Motor neuron (in vitro differentiated cells): ENCODE measurements at regions not wholly inside any gene's neighbourhood (a gene's known extent, or its start where the extent isn't known, plus 50 kb on each side); places are given as distances from the start of the nearest gene placed in this dataset.

ENCODE experiments used
- ATAC-seq, 8 experiments: fragments of 200-7000 bp; cut with Tn5 transposase; replicated peaks in 6 of 8; 2 replicates each; pipeline ENCODE4 v1.8.0; 2021; ENCODE audit warnings: mild to moderate bottlenecking in 8 of 8, moderate library complexity in 8 of 8
- H3K27ac ChIP-seq, 2 donors: fragments of 250-450 bp; sonication (Bioruptor Pico); 2 replicates each; pipeline ENCODE4 v1.9.0; 2021; ENCODE audit warnings: antibody characterized with exemption in 2 of 2, mild to moderate bottlenecking in 2 of 2, moderate library complexity in 1 of 2
- H3K4me1 ChIP-seq, 2 donors: fragments of 250-450 bp; sonication (Bioruptor Pico); replicated peaks in 1 of 2; 2 replicates each; pipeline ENCODE4 v1.6.1; 2021; ENCODE audit warnings: antibody characterized with exemption in 2 of 2, mild to moderate bottlenecking in 2 of 2, moderate library complexity in 1 of 2
- H3K4me3 ChIP-seq, 5 donors: fragments of 250-450 bp; sonication (Bioruptor Pico); 2 replicates each; pipeline ENCODE4 v1.9.0; 2021; ENCODE audit warnings: antibody characterized with exemption in 5 of 5, mild to moderate bottlenecking in 5 of 5, moderate library complexity in 4 of 5
- WGBS, 10 experiments: fragments of 450-650 bp; shearing (Covaris generic); methylation state at CpG; one replicate each; pipeline ENCODE4 v1.0.0; 2022; 5-methylcytosine and 5-hydroxymethylcytosine counted together
- in situ Hi-C, 9 experiments: fragments of 400-800 bp; cut with MboI; loops; one replicate each; pipeline ENCODE4 v1.15.0; 2021; ENCODE audit warnings: low sequenced_read_pairs in 9 of 9, low pct_unique_long_range_greater_than_20kb in 2 of 9; ENCODE audit not compliant: unreplicated experiment in 9 of 9

DNA sequence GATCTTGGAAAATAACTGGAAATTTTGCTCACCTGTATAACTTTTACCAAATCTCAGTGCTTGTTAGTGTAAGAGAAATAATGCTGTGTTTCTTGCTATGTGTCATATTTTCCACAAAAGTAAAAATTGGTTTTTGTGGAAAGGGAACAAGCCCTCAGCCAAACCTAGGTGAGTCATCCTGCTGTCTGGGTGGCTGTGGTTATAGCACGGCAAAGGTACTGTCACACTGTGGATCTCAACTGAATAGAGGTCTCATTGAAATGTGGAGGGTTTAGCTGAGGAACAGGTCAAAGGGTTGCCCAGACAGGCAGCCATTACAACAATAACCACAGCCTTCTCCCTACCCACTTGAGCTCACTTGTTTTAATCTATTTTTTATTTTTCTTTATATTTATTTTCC lies 338.8 kb upstream of the DACH1 start:
- Histone ChIP-seq H3K27ac (no peak overlapping the region), H3K4me1 (no peaks in the 10 kb centered on the region), H3K4me3 (no peak overlapping the region)
- no peak for ATAC-seq
- in situ Hi-C loops: no loop called here
- 38 to 100% (median 67%) methylated on average over 1 of the region's 1 CpG; no CpG with 5 or more reads in 3 of the 10 experiments for WGBS, 10 experiments

- no peak overlapping the region for H3K27ac ChIP-seq
- ATAC-seq: no peak
- WGBS, 10 experiments: 0 to 100% (median 93%) methylated on average over 1 to 2 of the region's 2 CpGs; no CpG with 5 or more reads in 2 of the 10 experiments
- peaks cover 0 to under 1% of the 10 kb centered on the region in 2 donors for H3K4me1 ChIP-seq
- no peak overlapping the region for H3K4me3 ChIP-seq
- in situ Hi-C loops: no loop called here
These were observed 337.3 kb upstream of the DACH1 start for GRCh38 chr13:72204291-72204690.

- no peak for ATAC-seq
These were observed 334.7 kb upstream of the DACH1 start for GRCh38 chr13:72201726-72202125.

GRCh38 chr13:72199640-72200039 lies 332.6 kb upstream of the DACH1 start:
- Histone ChIP-seq H3K27ac (no peak overlapping the region), H3K4me1 (peaks cover 18 to 42% of the 10 kb centered on the region in 2 donors), H3K4me3 (no peak overlapping the region)
- 0 to 88% (median 0%) methylated on average over 1 to 2 of the region's 2 CpGs for WGBS, 10 experiments
- in situ Hi-C loops: no loop called here
- ATAC-seq: peak in 1 of 8 experiments; percentile 8

More at GRCh38 chr13:72201726-72202125, 334.7 kb upstream of the DACH1 start:
- H3K4me3 ChIP-seq: no peak overlapping the region
- in situ Hi-C loops: no loop called here
- no peak overlapping the region for H3K27ac ChIP-seq
- H3K4me1 ChIP-seq: peaks cover 9 to 21% of the 10 kb centered on the region in 2 donors

DNA sequence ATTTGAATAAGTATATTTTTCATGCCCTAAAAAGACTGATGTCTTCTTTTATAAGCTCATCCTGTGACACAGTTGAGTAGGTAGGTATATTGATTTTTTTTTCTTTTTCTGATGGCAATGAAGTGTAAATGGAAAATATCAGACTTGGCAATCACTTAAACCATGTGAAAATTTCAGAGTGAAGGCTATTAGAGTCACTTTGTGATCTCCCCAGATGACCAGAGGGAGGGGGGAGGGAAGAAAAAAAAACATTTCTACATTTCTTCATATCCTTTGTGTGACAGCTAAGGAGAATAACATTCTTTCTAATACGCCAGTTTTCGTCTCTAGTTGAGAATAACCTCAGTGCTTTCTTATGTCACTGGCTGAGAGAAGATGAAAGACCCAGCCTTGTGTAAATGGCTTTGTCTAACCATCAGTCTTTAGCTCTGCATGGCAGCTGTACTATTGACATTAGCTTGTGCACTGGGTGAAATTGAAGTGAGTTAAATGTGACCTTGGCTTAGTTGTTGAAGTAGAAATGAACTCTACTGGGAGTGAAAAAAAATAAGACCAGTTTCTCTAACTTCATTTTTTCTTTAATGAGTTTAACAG lies 332.1 kb upstream of the DACH1 start:
- in situ Hi-C loops: no loop called here
- Histone ChIP-seq H3K4me1 (peaks cover 20 to 44% of the 10 kb centered on the region in 2 donors), H3K4me3 (no peak overlapping the region), H3K27ac (no peak overlapping the region)
- peak in 5 of 8 experiments; percentile 91 to 99 (median 95) for ATAC-seq
- WGBS, 10 experiments: 0 to 28% (median 8%) methylated on average over 2 of the region's 2 CpGs; no CpG with 5 or more reads in 4 of the 10 experiments

DNA sequence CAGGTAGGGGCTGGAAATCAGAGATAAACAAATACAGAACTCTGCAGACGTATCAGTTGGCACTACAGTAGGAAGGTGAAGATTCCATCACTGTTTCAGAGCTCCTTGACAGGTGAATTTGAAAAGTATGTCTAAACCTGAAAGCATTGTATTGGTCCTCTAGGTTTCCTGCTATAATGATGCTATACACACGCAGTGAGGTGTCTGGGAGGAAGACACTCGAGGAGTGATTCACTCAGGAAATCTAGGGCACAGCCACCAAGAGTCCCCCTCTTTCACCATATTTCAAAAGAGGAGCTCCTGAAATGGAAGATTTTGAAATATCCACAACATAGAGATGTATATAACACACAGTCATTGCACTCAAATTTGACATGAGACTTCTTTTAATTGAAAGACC lies 331.0 kb upstream of the DACH1 start:
- no peak overlapping the region for H3K4me3 ChIP-seq
- 0 to 100% (median 50%) methylated on average over 1 to 3 of the region's 3 CpGs; no CpG with 5 or more reads in 4 of the 10 experiments for WGBS, 10 experiments
- in situ Hi-C loops: no loop called here
- ATAC-seq: no peak
- H3K27ac ChIP-seq: no peak overlapping the region
- H3K4me1 ChIP-seq: peaks cover 20 to 44% of the 10 kb centered on the region in 2 donors

- peak in 1 of 8 experiments; percentile 31 for ATAC-seq
- 0 to 70% (median 11%) methylated on average over 2 to 3 of the region's 3 CpGs; no CpG with 5 or more reads in 1 of the 10 experiments for WGBS, 10 experiments
- Histone ChIP-seq H3K4me1 (peaks cover 20 to 44% of the 10 kb centered on the region in 2 donors), H3K4me3 (no peak overlapping the region), H3K27ac (no peak overlapping the region)
- in situ Hi-C loops: no loop called here
These were observed 328.2 kb upstream of the DACH1 start for GRCh38 chr13:72195044-72195704.

- Histone ChIP-seq H3K4me3 (no peak overlapping the region), H3K4me1 (peaks cover 20 to 44% of the 10 kb centered on the region in 2 donors), H3K27ac (no peak overlapping the region)
- WGBS, 10 experiments: 0 to 100% (median 80%) methylated on average over 1 to 6 of the region's 6 CpGs; no CpG with 5 or more reads in 1 of the 10 experiments
- in situ Hi-C loops: no loop called here
- ATAC-seq: no peak
These were observed 327.5 kb upstream of the DACH1 start for GRCh38 chr13:72194523-72194922.

- in situ Hi-C loops: no loop called here
- Histone ChIP-seq H3K27ac (no peak overlapping the region), H3K4me1 (no peaks in the 10 kb centered on the region), H3K4me3 (no peak overlapping the region)
- 4 to 80% (median 50%) methylated on average over 3 to 6 of the region's 7 CpGs for WGBS, 10 experiments
- ATAC-seq: no peak
These were observed 319.9 kb upstream of the DACH1 start for GRCh38 chr13:72186730-72187422.

DNA sequence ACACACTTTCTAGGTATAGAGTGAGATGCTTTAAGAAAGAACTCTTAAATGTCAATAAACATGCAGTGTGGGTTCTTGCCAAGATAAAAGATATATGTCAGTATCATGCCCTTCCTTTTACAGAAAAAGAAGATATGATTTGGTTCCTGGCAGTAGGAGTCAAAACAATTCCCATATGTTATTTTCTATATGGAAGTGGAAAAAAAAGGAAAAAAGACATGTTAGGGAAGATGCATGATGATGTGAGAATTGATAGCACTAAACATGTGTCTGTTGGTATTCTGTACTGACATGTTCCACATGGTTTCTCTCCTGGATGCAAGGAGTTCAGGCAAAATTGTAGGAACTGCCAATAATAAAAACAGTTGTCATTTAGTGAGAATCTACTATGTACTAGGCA lies 318.8 kb upstream of the DACH1 start:
- no peak for ATAC-seq
- no peaks in the 10 kb centered on the region for H3K4me1 ChIP-seq
- in situ Hi-C loops: no loop called here

DNA sequence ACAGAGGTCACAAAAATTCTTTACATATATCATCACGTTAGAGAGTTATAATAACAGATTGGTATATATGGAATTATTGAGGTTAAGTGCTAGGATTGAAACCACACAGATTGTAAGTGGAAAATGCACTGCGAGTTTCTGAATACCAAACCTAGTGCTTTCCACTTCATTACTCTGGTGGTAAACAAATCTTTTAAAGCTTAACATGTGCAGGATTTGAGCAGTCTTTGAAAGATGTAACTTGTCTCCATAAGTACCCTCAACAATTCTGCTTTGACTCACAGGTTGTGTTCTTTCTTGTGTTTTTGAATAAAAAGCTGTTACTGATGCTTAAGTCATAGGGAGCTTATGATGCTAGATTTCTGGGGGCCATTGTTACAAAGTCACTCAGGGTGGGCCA lies 314.7 kb upstream of the DACH1 start:
- in situ Hi-C loops: no loop called here
- Histone ChIP-seq H3K27ac (no peak overlapping the region), H3K4me1 (no peaks in the 10 kb centered on the region), H3K4me3 (no peak overlapping the region)
- WGBS, 10 experiments: 0 to 100% (median 66%) methylated on average over 1 to 2 of the region's 2 CpGs
- no peak for ATAC-seq

More for the DNA sequence above, 318.8 kb upstream of the DACH1 start:
- H3K27ac ChIP-seq: no peak overlapping the region
- no peak overlapping the region for H3K4me3 ChIP-seq

DNA sequence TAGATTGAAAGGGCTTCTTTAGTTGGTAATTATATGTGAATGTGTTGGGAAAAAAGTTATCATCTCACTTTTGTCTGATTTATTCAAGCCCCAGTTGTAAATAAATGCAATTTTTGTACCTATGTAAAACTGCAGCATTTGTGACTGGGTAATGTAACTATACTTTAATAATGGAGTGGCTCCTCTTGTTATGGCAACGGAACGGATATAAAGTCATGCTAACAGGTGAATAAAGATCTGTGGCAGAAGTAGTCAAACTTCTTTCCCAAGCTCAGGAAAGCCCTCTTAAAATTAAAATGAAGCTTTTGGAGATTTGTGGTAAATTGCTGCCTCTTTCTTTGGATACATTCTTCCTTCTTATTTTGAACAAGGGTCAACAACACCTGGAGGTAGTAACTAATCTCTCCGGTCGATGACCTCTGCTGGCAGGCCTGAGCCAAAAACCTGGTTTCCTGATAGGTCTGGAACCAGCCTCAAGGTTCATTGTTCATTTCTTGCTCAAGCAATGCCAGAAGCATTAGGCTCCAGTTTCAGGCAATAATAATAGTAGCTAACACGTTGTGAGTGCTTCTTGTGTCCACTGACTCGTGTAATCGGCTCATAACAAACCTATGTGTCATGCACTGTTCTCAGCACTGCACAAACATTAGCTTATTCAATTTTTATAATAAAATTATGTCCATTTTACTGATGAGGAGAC lies 313.4 kb upstream of the DACH1 start:
- ATAC-seq: no peak
- H3K4me3 ChIP-seq: no peak overlapping the region
- H3K4me1 ChIP-seq: no peaks in the 10 kb centered on the region
- WGBS, 10 experiments: 0 to 93% (median 85%) methylated on average over 2 to 7 of the region's 7 CpGs
- in situ Hi-C loops: no loop called here
- H3K27ac ChIP-seq: no peak overlapping the region

GRCh38 chr13:72174549-72174948 lies 307.5 kb upstream of the DACH1 start:
- 0 to 100% (median 94%) methylated on average over 1 to 2 of the region's 2 CpGs; no CpG with 5 or more reads in 3 of the 10 experiments for WGBS, 10 experiments
- Histone ChIP-seq H3K4me1 (no peaks in the 10 kb centered on the region), H3K4me3 (no peak overlapping the region), H3K27ac (no peak overlapping the region)
- in situ Hi-C loops: no loop called here
- peak in 1 of 8 experiments; percentile 11 for ATAC-seq
